ENCODE measurements at regions not wholly inside any gene's neighbourhood (a gene's known extent, or its start where the extent isn't known, plus 50 kb on each side); places are given as distances from the start of the nearest gene placed in this dataset.

GRCh38 chr11:134559602-134559962 is 147.5 kb upstream of the B3GAT1 start:
- no peak for DNase-seq (ENCODE audit: low read depth in 2 of 2)

- no peak for DNase-seq (ENCODE audit: low read depth in 2 of 2)
These were observed 147.0 kb upstream of the B3GAT1 start for GRCh38 chr11:134558916-134559601.

GRCh38 chr11:134558258-134558835 is 146.3 kb upstream of the B3GAT1 start:
- no peak for DNase-seq (ENCODE audit: low read depth in 2 of 2)

GRCh38 chr11:134557571-134558257 is 145.7 kb upstream of the B3GAT1 start:
- DNase-seq (ENCODE audit: low read depth in 2 of 2): no peak

- DNase-seq (ENCODE audit: low read depth in 2 of 2): no peak
These were observed 144.1 kb upstream of the B3GAT1 start for GRCh38 chr11:134556186-134556585.

GRCh38 chr11:134555510-134555909 is 143.5 kb upstream of the B3GAT1 start:
- DNase-seq (ENCODE audit: low read depth in 2 of 2): no peak

- no peak for DNase-seq (ENCODE audit: low read depth in 2 of 2)
These were observed 142.8 kb upstream of the B3GAT1 start for GRCh38 chr11:134554861-134555260.

- DNase-seq (ENCODE audit: low read depth in 2 of 2): no peak
These were observed 142.1 kb upstream of the B3GAT1 start for GRCh38 chr11:134554106-134554505.

GRCh38 chr11:134552749-134553148 is 140.7 kb upstream of the B3GAT1 start:
- DNase-seq (ENCODE audit: low read depth in 2 of 2): no peak

- DNase-seq (ENCODE audit: low read depth in 2 of 2): no peak
These were observed 133.5 kb upstream of the B3GAT1 start for GRCh38 chr11:134545521-134545920.

GRCh38 chr11:134544095-134544815 is 132.2 kb upstream of the B3GAT1 start:
- no peak for DNase-seq (ENCODE audit: low read depth in 2 of 2)

- no peak for DNase-seq (ENCODE audit: low read depth in 2 of 2)
These were observed 131.6 kb upstream of the B3GAT1 start for GRCh38 chr11:134543645-134544044.

GRCh38 chr11:134543241-134543640 is 131.2 kb upstream of the B3GAT1 start:
- no peak for DNase-seq (ENCODE audit: low read depth in 2 of 2)

GRCh38 chr11:134542401-134543165 is 130.5 kb upstream of the B3GAT1 start:
- no peak for DNase-seq (ENCODE audit: low read depth in 2 of 2)

GRCh38 chr11:134541951-134542350 is 129.9 kb upstream of the B3GAT1 start:
- no peak for DNase-seq (ENCODE audit: low read depth in 2 of 2)

- no peak for DNase-seq (ENCODE audit: low read depth in 2 of 2)
These were observed 129.3 kb upstream of the B3GAT1 start for GRCh38 chr11:134541355-134541754.

- no peak for DNase-seq (ENCODE audit: low read depth in 2 of 2)
These were observed 127.2 kb upstream of the B3GAT1 start for GRCh38 chr11:134539285-134539684.

GRCh38 chr11:134538742-134539141 is 126.7 kb upstream of the B3GAT1 start:
- no peak for DNase-seq (ENCODE audit: low read depth in 2 of 2)

GRCh38 chr11:134537941-134538340 is 125.9 kb upstream of the B3GAT1 start:
- DNase-seq (ENCODE audit: low read depth in 2 of 2): no peak

GRCh38 chr11:134537296-134537695 is 125.3 kb upstream of the B3GAT1 start:
- DNase-seq (ENCODE audit: low read depth in 2 of 2): no peak

GRCh38 chr11:134536677-134537076 is 124.6 kb upstream of the B3GAT1 start:
- no peak for DNase-seq (ENCODE audit: low read depth in 2 of 2)

- no peak for DNase-seq (ENCODE audit: low read depth in 2 of 2)
These were observed 124.2 kb upstream of the B3GAT1 start for GRCh38 chr11:134536219-134536618.

Data from fibroblast of skin of left quadriceps (primary cell).